ENCODE measurements at regions not wholly inside any gene's neighbourhood (a gene's known extent, or its start where the extent isn't known, plus 50 kb on each side); places are given as distances from the start of the nearest gene placed in this dataset.

DNA sequence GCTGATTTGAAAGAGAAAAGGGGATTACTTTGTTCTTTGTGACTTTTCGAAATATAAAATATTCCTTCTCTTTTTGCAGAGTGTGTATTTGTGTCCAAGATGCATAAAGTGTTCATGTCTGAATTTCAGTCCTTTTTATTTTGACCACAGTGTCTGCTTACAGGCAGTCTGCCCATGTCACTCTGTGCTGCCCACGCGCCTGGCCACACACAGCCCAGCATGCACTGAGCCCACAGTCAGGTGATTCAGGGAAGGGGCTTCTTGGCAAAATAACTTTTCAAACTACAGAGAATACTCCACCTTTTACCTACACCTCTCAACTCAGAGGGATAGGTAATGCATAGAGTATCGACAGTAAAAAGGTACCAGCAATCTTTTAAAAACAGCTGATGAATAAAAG lies 142.5 kb upstream of the TRPC4 start:
- TF ChIP-seq CTCF (conservative IDR thresholded peaks at IDR 0.05; ENCODE audit: low read depth, low read length) (no peak), EZH2 (IDR thresholded peaks at IDR 0.05; ENCODE audit: low read length, unreplicated experiment) (no peak)

Data from PC-3 (cell line).